ENCODE measurements at regions not wholly inside any gene's neighbourhood (a gene's known extent, or its start where the extent isn't known, plus 50 kb on each side); places are given as distances from the start of the nearest gene placed in this dataset.
"Not testable (repeated sequence)": the region's sequence is repeated elsewhere in the genome, so short reads cannot be mapped to it uniquely, and the experiment has no call there.

- intact Hi-C loops (cut with DNase I; ENCODE audit: low total_unique reads); H3K36me3 ChIP-seq; H3K9me3 ChIP-seq; H3K27me3 ChIP-seq: not testable (repeated sequence)
- peak overlapping the region; percentile 62 to 65 for H3K27ac ChIP-seq
- peak in 1 of 2 donors; percentile 62 for DNase-seq
- H3K4me1 ChIP-seq = peaks cover 0 to 25% (median 10%) of the 10 kb centered on the region in 4 donors
- peak overlapping the region; percentile 48 for H3K4me3 ChIP-seq
These were observed 291.3 kb upstream of the PLGLB2 start for GRCh38 chr2:87456477-87457128.

DNA sequence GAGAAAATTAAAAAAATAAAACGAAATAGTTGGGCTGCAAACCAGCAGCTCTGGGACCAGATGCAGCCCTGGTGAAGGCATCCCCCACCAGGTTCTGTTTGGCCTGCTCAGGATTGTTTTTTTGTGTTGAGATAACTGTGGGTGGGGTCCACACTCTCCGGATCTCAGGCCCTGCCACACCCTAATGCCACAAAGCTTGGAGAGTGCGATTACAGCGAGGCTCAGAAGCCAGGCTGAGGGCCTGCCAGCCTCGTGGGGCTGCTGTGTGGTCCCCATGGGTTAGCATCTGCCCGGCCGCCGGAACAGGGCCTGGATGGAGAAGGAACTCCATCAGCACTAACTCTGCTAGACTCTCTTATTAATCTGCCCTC, 290.8 kb upstream of the PLGLB2 start:
- H3K27ac ChIP-seq = peak overlapping the region; percentile 62 to 65
- DNase-seq; intact Hi-C loops (cut with DNase I; ENCODE audit: low total_unique reads); H3K36me3 ChIP-seq; H3K9me3 ChIP-seq; H3K27me3 ChIP-seq; H3K4me3 ChIP-seq: not testable (repeated sequence)
- H3K4me1 ChIP-seq = peaks cover 0 to 23% (median 10%) of the 10 kb centered on the region in 4 donors

- H3K27me3 ChIP-seq; H3K4me1 ChIP-seq; H3K27ac ChIP-seq; H3K36me3 ChIP-seq; intact Hi-C loops (cut with DNase I; ENCODE audit: low total_unique reads); H3K9me3 ChIP-seq; DNase-seq; H3K4me3 ChIP-seq: not testable (repeated sequence)
These were observed 288.9 kb upstream of the PLGLB2 start for GRCh38 chr2:87458938-87459337.

DNA sequence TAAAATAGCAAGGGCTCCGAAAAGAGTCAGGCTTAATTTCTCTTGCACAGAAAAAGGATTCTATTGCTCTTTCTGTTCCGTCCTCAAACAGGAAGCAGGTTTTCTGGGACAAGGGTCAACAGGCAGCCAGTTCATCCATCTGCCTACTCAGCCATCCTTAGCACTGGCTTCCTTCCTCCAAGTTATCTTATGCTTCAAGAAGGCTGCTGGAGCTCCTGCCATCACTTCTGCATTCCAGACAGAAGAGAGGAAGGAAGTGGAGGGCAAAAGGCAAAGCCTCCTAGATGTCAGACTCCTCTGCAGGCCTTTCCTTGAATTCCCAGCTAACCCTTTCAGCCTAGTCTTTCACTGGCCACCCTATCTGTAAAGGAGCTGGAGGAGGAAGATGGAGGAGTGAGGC, 287.8 kb upstream of the PLGLB2 start:
- H3K4me1 ChIP-seq; DNase-seq; H3K9me3 ChIP-seq; H3K27ac ChIP-seq; H3K4me3 ChIP-seq; H3K27me3 ChIP-seq; H3K36me3 ChIP-seq; intact Hi-C loops (cut with DNase I; ENCODE audit: low total_unique reads): not testable (repeated sequence)

GRCh38 chr2:87460662-87461061, 287.2 kb upstream of the PLGLB2 start:
- H3K9me3 ChIP-seq; H3K36me3 ChIP-seq; H3K4me1 ChIP-seq; intact Hi-C loops (cut with DNase I; ENCODE audit: low total_unique reads); DNase-seq; H3K27ac ChIP-seq; H3K4me3 ChIP-seq; H3K27me3 ChIP-seq: not testable (repeated sequence)

DNA sequence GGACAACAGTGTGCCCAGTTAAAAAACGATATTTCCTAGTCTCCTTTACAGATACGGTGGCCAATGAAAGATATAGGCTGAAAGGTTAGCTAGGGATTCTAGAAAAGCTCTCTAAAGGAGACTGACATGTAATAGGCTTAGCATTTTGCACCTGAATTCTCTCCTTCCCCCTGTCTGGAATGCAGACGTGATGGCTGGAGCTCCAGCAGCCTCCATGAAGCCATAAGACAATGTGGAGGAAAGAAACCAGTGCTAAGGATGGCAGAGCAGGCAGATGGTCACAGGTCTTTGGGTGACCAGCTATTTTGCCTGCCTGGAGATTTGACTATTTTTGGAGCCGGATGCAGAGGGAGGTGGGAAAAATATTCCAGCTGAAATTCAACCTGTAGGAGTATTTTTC, 286.2 kb upstream of the PLGLB2 start:
- H3K27me3 ChIP-seq; intact Hi-C loops (cut with DNase I; ENCODE audit: low total_unique reads); H3K27ac ChIP-seq; H3K9me3 ChIP-seq; H3K4me1 ChIP-seq; DNase-seq; H3K4me3 ChIP-seq; H3K36me3 ChIP-seq: not testable (repeated sequence)

DNA sequence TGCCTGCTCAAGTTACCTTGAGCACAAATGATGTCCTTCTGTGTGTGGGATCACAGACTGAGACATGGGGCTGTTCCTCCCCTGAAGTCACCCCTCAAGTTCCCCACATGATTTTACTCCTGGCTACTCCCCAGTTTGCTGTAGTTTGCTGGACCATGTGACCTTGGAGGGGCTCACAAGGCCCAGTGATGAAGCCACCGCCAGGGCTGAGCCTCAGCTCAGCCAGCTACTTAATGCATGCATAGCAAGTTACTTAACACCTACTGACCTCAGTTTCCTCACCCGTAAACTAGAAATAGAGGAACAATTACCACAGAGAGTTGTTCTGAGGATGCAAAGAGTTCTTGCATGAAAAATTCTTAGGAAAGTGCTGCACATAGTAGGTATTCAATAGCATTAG, 283.7 kb upstream of the PLGLB2 start:
- DNase-seq; H3K9me3 ChIP-seq; H3K36me3 ChIP-seq; H3K4me3 ChIP-seq; H3K27ac ChIP-seq; H3K27me3 ChIP-seq; intact Hi-C loops (cut with DNase I; ENCODE audit: low total_unique reads): not testable (repeated sequence)
- H3K4me1 ChIP-seq = peaks cover 0 to 11% (median 1%) of the 10 kb centered on the region in 4 donors

DNA sequence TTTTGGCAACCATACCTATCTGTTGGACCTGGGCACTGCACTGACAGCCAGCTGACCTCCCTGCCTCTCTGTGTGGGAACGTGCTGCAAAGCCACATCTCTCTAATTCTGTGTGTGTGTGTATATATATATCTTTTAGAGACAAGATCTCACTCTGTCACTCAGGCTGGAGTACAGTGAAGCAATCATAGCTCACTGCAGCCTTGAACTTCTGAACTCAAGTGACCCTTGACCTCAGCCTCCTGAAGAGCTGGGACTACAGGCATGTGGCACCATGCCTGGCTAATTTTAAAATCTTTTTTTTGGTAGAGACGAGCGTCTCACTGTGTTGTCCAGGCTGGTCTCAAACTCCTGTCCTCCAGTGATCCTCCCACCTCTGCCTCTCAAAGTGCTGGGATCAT, 282.2 kb upstream of the PLGLB2 start:
- H3K27me3 ChIP-seq; H3K36me3 ChIP-seq; intact Hi-C loops (cut with DNase I; ENCODE audit: low total_unique reads); H3K9me3 ChIP-seq; H3K4me3 ChIP-seq; H3K27ac ChIP-seq; DNase-seq: not testable (repeated sequence)
- peaks cover 0 to 20% (median 1%) of the 10 kb centered on the region in 4 donors for H3K4me1 ChIP-seq

GRCh38 chr2:87466591-87467120, 281.2 kb upstream of the PLGLB2 start:
- H3K27me3 ChIP-seq; H3K36me3 ChIP-seq; intact Hi-C loops (cut with DNase I; ENCODE audit: low total_unique reads); H3K27ac ChIP-seq; DNase-seq; H3K4me3 ChIP-seq; H3K9me3 ChIP-seq: not testable (repeated sequence)
- peaks cover 0 to 23% (median 1%) of the 10 kb centered on the region in 4 donors for H3K4me1 ChIP-seq

DNA sequence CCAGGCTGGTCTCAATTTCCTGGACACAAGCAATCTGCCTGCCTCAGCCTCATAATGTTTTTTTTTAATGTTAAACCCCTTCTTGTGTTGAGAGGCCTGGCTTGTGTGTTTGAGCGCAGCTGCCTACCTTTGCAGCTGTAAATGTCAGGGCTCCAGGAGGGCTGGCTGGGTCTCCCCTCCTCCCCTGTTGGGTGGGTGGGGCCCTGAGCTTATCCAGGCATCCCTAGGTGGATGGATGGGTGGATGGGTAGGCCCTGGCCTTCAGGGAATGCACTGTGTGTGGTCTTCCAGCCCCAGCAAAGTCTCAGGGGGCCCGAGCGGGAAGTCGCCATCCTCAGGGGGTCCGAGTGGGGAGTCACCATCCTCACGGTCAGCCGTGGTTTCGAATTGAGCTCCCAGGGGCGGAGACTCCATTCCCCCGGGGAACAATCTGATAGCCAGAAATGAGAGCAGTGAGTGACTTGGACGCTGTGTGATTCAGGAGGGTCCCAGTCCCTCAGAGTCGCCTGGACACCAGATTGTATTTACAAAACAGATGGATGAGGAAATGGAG, 279.4 kb upstream of the PLGLB2 start:
- intact Hi-C loops (cut with DNase I; ENCODE audit: low total_unique reads); H3K9me3 ChIP-seq; DNase-seq; H3K36me3 ChIP-seq; H3K27me3 ChIP-seq: not testable (repeated sequence)
- Histone ChIP-seq H3K27ac (peak overlapping the region in 1 of 2 donors; percentile 63), H3K4me1 (peaks cover 0 to 26% (median 1%) of the 10 kb centered on the region in 4 donors), H3K4me3 (peak overlapping the region; percentile 10 to 14)

GRCh38 chr2:87469180-87470151, 278.4 kb upstream of the PLGLB2 start:
- H3K36me3 ChIP-seq; intact Hi-C loops (cut with DNase I; ENCODE audit: low total_unique reads); H3K9me3 ChIP-seq; DNase-seq; H3K27me3 ChIP-seq; H3K4me3 ChIP-seq: not testable (repeated sequence)
- Histone ChIP-seq H3K27ac (peak overlapping the region; percentile 65 to 71), H3K4me1 (peaks cover 0 to 26% (median 1%) of the 10 kb centered on the region in 4 donors)

DNA sequence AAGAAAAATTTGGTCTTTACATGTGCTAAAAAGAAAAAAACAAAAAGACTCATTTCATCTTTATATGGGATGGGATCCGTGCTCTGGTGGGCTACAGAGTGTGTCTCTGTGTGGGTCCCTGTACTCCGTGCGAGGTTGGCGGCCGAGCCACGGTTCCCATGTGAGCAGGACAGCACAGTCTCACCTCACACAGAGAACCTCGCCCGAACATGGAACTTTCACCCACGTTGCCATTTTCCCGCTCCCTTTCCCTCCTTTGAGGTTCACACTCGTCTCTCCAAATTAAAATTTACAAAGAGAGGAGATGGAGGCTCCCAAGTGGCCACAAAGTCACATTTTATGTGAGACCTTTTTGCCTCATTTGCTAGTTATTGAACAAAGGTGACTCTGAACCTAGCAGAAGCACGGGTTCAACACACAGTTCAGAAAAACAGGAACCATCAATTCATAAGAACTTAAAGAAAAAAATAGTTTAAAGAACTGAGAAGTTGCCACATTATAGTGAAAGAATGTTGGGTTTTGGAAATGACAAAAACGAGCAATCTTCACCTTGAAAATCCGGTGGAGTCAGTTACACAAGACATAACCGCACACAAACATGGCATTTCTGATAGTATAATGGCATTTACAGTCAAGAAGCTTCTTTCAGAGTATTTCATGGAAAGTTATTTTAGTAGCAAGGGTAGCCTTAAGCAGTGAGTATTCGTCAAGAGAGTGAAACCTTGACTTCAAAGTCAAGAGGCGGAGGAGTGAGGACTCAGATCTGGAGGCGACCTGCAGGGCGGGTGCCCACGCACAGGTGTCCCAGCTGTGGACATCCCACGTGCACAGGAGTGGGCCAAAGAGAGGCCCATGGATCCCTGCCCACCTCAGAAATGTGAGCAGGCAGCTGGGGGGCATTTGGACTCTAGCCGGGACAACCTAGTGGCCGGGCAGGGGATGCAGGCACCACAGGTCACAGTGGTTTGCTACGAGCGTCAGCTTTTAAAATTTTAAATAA, 277.2 kb upstream of the PLGLB2 start:
- H3K36me3 ChIP-seq; DNase-seq; H3K27ac ChIP-seq; intact Hi-C loops (cut with DNase I; ENCODE audit: low total_unique reads); H3K4me3 ChIP-seq; H3K9me3 ChIP-seq; H3K27me3 ChIP-seq: not testable (repeated sequence)
- peaks cover 0 to 26% (median 1%) of the 10 kb centered on the region in 4 donors for H3K4me1 ChIP-seq
